H1 (cell line): ENCODE measurements at regions not wholly inside any gene's neighbourhood (a gene's known extent, or its start where the extent isn't known, plus 50 kb on each side); places are given as distances from the start of the nearest gene placed in this dataset.

Source experiments
- CTCF ChIA-PET: fragments of 300-600 bp; sonication (Branson Sonifier 250); formaldehyde crosslinking; loops from one replicate; lab custom pipeline; 2021; ENCODE audit not compliant: partially characterized antibody; lab: Charles Lee
- POLR2A ChIA-PET: fragments of 300-600 bp; sonication (Branson Sonifier 250); formaldehyde crosslinking; loops from one replicate; lab custom pipeline; 2021; ENCODE audit warnings: inconsistent platforms; ENCODE audit not compliant: partially characterized antibody; lab: Charles Lee
- DNase-seq, 2 experiments: peaks; one replicate each; pipeline versions ENCODE4 v3.0.0 to v3.0.0-alpha.2; 2010 to 2022; ENCODE audit warnings: low spot score in 2 of 2, low read depth in 1 of 2, mixed read lengths in 1 of 2
- FAIRE-seq: peaks from 2 replicates; lab custom pipeline; 2011; peaks lifted over from hg19 to GRCh38; lab: Jason Lieb, UNC
- H2AFZ ChIP-seq: 2 replicates; pipeline ENCODE4 v1.8.1; 2012; ENCODE audit warnings: low read length, inconsistent platforms
- H2AK5ac ChIP-seq: 2 replicates; pipeline ENCODE4 v1.6.1; 2013; ENCODE audit warnings: low read depth, low read length
- H2BK120ac ChIP-seq: replicated peaks from 2 replicates; pipeline ENCODE3; 2013; ENCODE audit warnings: low read depth, low read length, inconsistent platforms
- H2BK12ac ChIP-seq: 2 replicates; pipeline ENCODE4 v1.6.1; 2013; ENCODE audit warnings: low read depth, low read length
- H2BK15ac ChIP-seq: 2 replicates; pipeline ENCODE4 v1.6.1; 2013; ENCODE audit warnings: low read length
- H2BK20ac ChIP-seq: 2 replicates; pipeline ENCODE4 v1.6.1; 2013; ENCODE audit warnings: low read length
- H2BK5ac ChIP-seq: 2 replicates; pipeline ENCODE4 v1.6.1; 2013; ENCODE audit warnings: low read depth, low read length
- H3K14ac ChIP-seq: 2 replicates; pipeline ENCODE4 v1.6.1; 2013; ENCODE audit warnings: inconsistent platforms; ENCODE audit not compliant: insufficient read length
- H3K18ac ChIP-seq: 2 replicates; pipeline ENCODE4 v1.6.1; 2013; ENCODE audit warnings: low read length; ENCODE audit errors: extremely low read depth
- H3K23ac ChIP-seq: 2 replicates; pipeline ENCODE4 v1.6.1; 2013; ENCODE audit warnings: inconsistent platforms; ENCODE audit not compliant: insufficient read length
- H3K23me2 ChIP-seq: 2 replicates; pipeline ENCODE4 v1.6.1; 2013; ENCODE audit warnings: low read depth, low read length
- H3K27ac ChIP-seq: 2 replicates; pipeline ENCODE4 v1.6.1; 2011; ENCODE audit warnings: low read depth, low read length, inconsistent platforms
- H3K27me3 ChIP-seq, 4 experiments: replicated peaks in 1 of 4; 1 replicate in 1 of 4; 2 replicates in 3 of 4; pipeline versions ENCODE4 v1.6.1 to v1.8.1; 2011 to 2013; ENCODE audit warnings: low read length in 3 of 4, mild to moderate bottlenecking in 3 of 4, inconsistent platforms in 2 of 4, mixed read lengths in 2 of 4, moderate library complexity in 1 of 4; ENCODE audit not compliant: control insufficient read depth in 3 of 4, insufficient read depth in 3 of 4; ENCODE audit errors: extremely low read depth in 1 of 4
- H3K36me3 ChIP-seq, 4 experiments: 2 replicates each; pipeline versions ENCODE4 v1.6.1 to v1.8.1; 2011 to 2013; ENCODE audit warnings: mild to moderate bottlenecking in 4 of 4, low read length in 3 of 4, moderate library complexity in 2 of 4, control low read depth in 1 of 4, inconsistent platforms in 1 of 4; ENCODE audit not compliant: insufficient read depth in 4 of 4, control insufficient read depth in 2 of 4
- H3K4ac ChIP-seq: replicated peaks from 2 replicates; pipeline ENCODE3; 2013; ENCODE audit warnings: low read length, low read depth, mixed read lengths, inconsistent platforms; ENCODE audit not compliant: insufficient read length
- H3K4me1 ChIP-seq, 4 experiments: replicated peaks in 1 of 4; 1 replicate in 1 of 4; 2 replicates in 3 of 4; pipeline versions ENCODE4 v1.6.1 to v1.8.1; 2011 to 2013; ENCODE audit warnings: low read length in 3 of 4, inconsistent platforms in 2 of 4, mixed read lengths in 1 of 4; ENCODE audit not compliant: insufficient read depth in 4 of 4, control insufficient read depth in 3 of 4
- H3K4me2 ChIP-seq, 2 experiments: 2 replicates each; pipeline versions ENCODE4 v1.6.1 to v1.8.1; 2011 to 2013; ENCODE audit warnings: low read depth in 2 of 2, low read length in 2 of 2, control low read depth in 1 of 2, inconsistent platforms in 1 of 2, mild to moderate bottlenecking in 1 of 2; ENCODE audit not compliant: insufficient read depth in 1 of 2
- H3K4me3 ChIP-seq, 4 experiments: fragments of 200-600, 300-600 bp in 1 of 4; sonication (generic), shearing (Covaris generic), sonication (Bioruptor Twin) in 1 of 4; 2 replicates each; pipeline versions ENCODE4 v1.5.1 to v1.8.1; 2011 to 2016; ENCODE audit warnings: low read length in 4 of 4, low read depth in 3 of 4, control low read depth in 2 of 4, inconsistent platforms in 2 of 4, mild to moderate bottlenecking in 2 of 4, mixed read lengths in 1 of 4, moderate library complexity in 1 of 4; ENCODE audit not compliant: insufficient read depth in 2 of 4; ENCODE audit errors: extremely low read depth in 1 of 4
- H3K56ac ChIP-seq: replicated peaks from 2 replicates; pipeline ENCODE3; 2013; ENCODE audit warnings: low read depth, mild to moderate bottlenecking, mixed read lengths, low read length, inconsistent platforms; ENCODE audit not compliant: insufficient read length
- H3K79me1 ChIP-seq: 2 replicates; pipeline ENCODE4 v1.6.1; 2013; ENCODE audit warnings: low read depth, low read length, control low read depth
- H3K79me2 ChIP-seq, 2 experiments: 2 replicates each; pipeline versions ENCODE4 v1.6.1 to v1.8.1; 2012 to 2013; ENCODE audit warnings: low read length in 2 of 2, mild to moderate bottlenecking in 2 of 2, inconsistent platforms in 1 of 2; ENCODE audit not compliant: insufficient read depth in 2 of 2, control insufficient read depth in 1 of 2
- H3K9ac ChIP-seq, 4 experiments: replicated peaks in 1 of 4; 1 replicate in 1 of 4; 2 replicates in 3 of 4; pipeline versions ENCODE4 v1.6.1 to v1.8.1; 2011 to 2013; ENCODE audit warnings: low read depth in 3 of 4, low read length in 3 of 4, control low read depth in 2 of 4, mild to moderate bottlenecking in 2 of 4, moderate library complexity in 2 of 4, inconsistent platforms in 1 of 4; ENCODE audit errors: extremely low read depth in 1 of 4
- H3K9me3 ChIP-seq, 2 experiments: 2 replicates each; pipeline versions ENCODE4 v1.6.1 to v1.8.1; 2012 to 2013; ENCODE audit warnings: mild to moderate bottlenecking in 2 of 2, moderate library complexity in 2 of 2, control low read depth in 1 of 2, inconsistent platforms in 1 of 2, low read depth in 1 of 2, low read length in 1 of 2, mixed read lengths in 1 of 2; ENCODE audit not compliant: insufficient read depth in 2 of 2
- H4K20me1 ChIP-seq, 2 experiments: replicated peaks in 1 of 2; 2 replicates each; pipeline versions ENCODE3 to v1.8.1; 2011 to 2013; ENCODE audit warnings: inconsistent platforms in 2 of 2, low read length in 2 of 2, mild to moderate bottlenecking in 1 of 2; ENCODE audit not compliant: insufficient read depth in 2 of 2, control insufficient read depth in 1 of 2
- H4K5ac ChIP-seq: 2 replicates; pipeline ENCODE4 v1.6.1; 2013; ENCODE audit warnings: low read length, low read depth, mixed read lengths, inconsistent platforms; ENCODE audit not compliant: insufficient read length
- H4K8ac ChIP-seq: 2 replicates; pipeline ENCODE4 v1.8.0; 2013; ENCODE audit warnings: mild to moderate bottlenecking, moderate library complexity, low read length, inconsistent platforms; ENCODE audit not compliant: insufficient read depth; ENCODE audit errors: extremely low read depth
- H4K91ac ChIP-seq: replicated peaks from 2 replicates; pipeline ENCODE3; 2013; ENCODE audit warnings: low read length, mixed read lengths, inconsistent platforms; ENCODE audit not compliant: insufficient read length
- CEBPB ChIP-seq: IDR thresholded peaks from 2 replicates; pipeline ENCODE4 v1.6.1; 2012; ENCODE audit warnings: low read depth, low read length
- MAFK ChIP-seq: IDR thresholded peaks from 2 replicates; pipeline ENCODE4 v1.6.1; 2012; ENCODE audit warnings: low read depth, mild to moderate bottlenecking, improper control_type of control experiment, low read length
- POU5F1 ChIP-seq: IDR thresholded peaks from 2 replicates; pipeline ENCODE4 v1.6.1; 2011; ENCODE audit warnings: low read depth, mild to moderate bottlenecking, low read length, moderate library complexity
- RBBP5 ChIP-seq: IDR thresholded peaks from 2 replicates; pipeline ENCODE4 v1.7.1; 2012; ENCODE audit warnings: low read depth, mild to moderate bottlenecking, inconsistent platforms, low read length, moderate library complexity, borderline replicate concordance
- SAP30 ChIP-seq: fragments of 300-600 bp; sonication (generic); IDR thresholded peaks from 2 replicates; pipeline ENCODE4 v1.7.1; 2012; ENCODE audit warnings: low read length, moderate library complexity, mild to moderate bottlenecking, inconsistent platforms; ENCODE audit not compliant: insufficient read depth, insufficient replicate concordance
- SP2 ChIP-seq: IDR thresholded peaks from 2 replicates; pipeline ENCODE4 v1.6.1; 2012; ENCODE audit warnings: mild to moderate bottlenecking, low read length, inconsistent platforms
- TEAD4 ChIP-seq: IDR thresholded peaks from 2 replicates; pipeline ENCODE4 v1.6.1; 2012; ENCODE audit warnings: low read depth, low read length, inconsistent platforms, mixed read lengths
- WGBS, 2 experiments: shearing (Covaris generic) in 1 of 2; methylation state at CpG; one replicate each; pipeline versions ENCODE4 v1.1.6 to v1.1.7; 2013 to 2015; ENCODE audit warnings: low lambda C conversion rate in 2 of 2, mixed read lengths in 2 of 2, inconsistent platforms in 1 of 2, low coverage in 1 of 2, missing lambda C conversion rate in 1 of 2; ENCODE audit not compliant: insufficient replicate concordance in 2 of 2, insufficient coverage in 1 of 2, insufficient read length in 1 of 2; ENCODE audit errors: extremely low coverage in 1 of 2, missing lambda C conversion rate in 1 of 2; 5-methylcytosine and 5-hydroxymethylcytosine counted together
- TF ChIP-seq, protein P1 (sequence below), 3 experiments: IDR thresholded peaks; 1 replicate in 2 of 3; 2 replicates in 1 of 3; pipeline versions ENCODE4 v1.5.1 to v1.6.1; 2011; ENCODE audit warnings: low read length in 3 of 3, mild to moderate bottlenecking in 3 of 3, inconsistent platforms in 2 of 3, low read depth in 1 of 3, moderate library complexity in 1 of 3; ENCODE audit not compliant: insufficient read depth in 1 of 3; ENCODE audit errors: control extremely low read depth in 1 of 3

DNA sequence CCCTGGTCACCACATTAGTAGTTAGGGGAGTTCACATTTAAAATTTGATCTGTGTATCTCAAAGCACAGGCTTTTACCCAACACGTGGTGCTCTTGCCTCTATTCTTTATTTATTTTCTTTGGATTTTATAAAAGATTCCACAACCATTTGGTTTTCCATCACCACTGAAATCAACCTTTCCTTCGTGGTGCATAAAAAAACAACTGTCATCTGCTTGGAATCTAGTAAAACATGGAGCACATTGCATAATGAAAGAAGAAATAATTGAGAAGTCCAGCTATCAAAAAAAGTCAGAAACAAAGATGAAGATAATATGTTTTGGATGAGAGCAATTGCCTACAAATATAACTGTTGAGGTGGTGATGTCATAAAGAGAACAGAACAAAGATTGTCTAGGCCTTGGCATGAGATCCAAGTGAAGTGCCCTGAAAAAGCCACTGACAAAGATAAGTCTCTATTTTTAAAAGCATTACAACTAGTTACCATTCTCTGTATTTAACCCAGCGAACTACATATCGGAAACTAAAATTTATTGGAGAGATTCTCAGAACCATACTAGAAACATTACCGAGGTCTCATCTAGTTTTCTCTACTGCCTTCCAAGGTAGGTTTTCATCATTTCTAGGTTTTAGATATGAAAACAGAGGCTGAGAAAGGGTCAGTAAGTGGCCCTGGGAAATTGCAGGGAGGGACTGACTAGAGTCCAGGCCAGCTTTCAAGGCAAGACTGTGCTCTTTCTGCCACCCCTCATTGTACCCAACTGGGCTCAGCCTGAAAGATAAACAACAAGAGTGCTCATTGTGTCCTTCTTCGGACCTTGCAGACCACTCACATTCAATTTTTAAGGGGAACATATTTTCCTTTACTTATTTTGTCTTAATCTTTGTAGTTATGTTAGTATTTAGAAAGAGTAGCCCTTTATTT, 127.3 kb downstream of the MAD2L1 start:
- POLR2A ChIA-PET: interaction anchor here (0.8 kb wide), 1 partner anchor 63 kb away, joined by 3 read pairs; no protein-coding TSS in a partner anchor
- H2BK12ac ChIP-seq: no peak overlapping the region
- H2AFZ ChIP-seq: no peak overlapping the region; the same call in 1 of the 2 replicates
- no peak overlapping the region for H2BK120ac ChIP-seq
- no peak overlapping the region for H2BK15ac ChIP-seq
- no peak overlapping the region for H4K5ac ChIP-seq
- no peak overlapping the region for H3K27ac ChIP-seq
- H4K20me1 ChIP-seq: no peaks in the 10 kb centered on the region
- H2BK5ac ChIP-seq: no peak overlapping the region
- 91% methylated on average over 6 of the region's 6 CpGs; no CpG with 5 or more reads in 1 of the 2 experiments for WGBS, 2 experiments
- no peak overlapping the region for H3K4me3 ChIP-seq
- H3K9ac ChIP-seq: no peak overlapping the region
- FAIRE-seq: no peak
- no peak overlapping the region for H2BK20ac ChIP-seq
- H3K23ac ChIP-seq: no peak overlapping the region
- no peak overlapping the region for H4K8ac ChIP-seq
- H3K23me2 ChIP-seq: no peaks in the 10 kb centered on the region
- no peaks in the 10 kb centered on the region for H3K36me3 ChIP-seq
- no peak overlapping the region for H3K56ac ChIP-seq
- H3K14ac ChIP-seq: no peak overlapping the region
- no peaks in the 10 kb centered on the region for H3K27me3 ChIP-seq
- CTCF ChIA-PET: no interaction called here
- H3K4ac ChIP-seq: no peak overlapping the region
- no peaks in the 10 kb centered on the region for H3K9me3 ChIP-seq
- H3K79me1 ChIP-seq: no peaks in the 10 kb centered on the region
- no peak overlapping the region for H3K18ac ChIP-seq
- H4K91ac ChIP-seq: no peak overlapping the region
- no peak overlapping the region for H2AK5ac ChIP-seq
- no peak for DNase-seq
- no peaks in the 10 kb centered on the region for H3K79me2 ChIP-seq
- no peak overlapping the region for H3K4me2 ChIP-seq
- H3K4me1 ChIP-seq: no peaks in the 10 kb centered on the region
- TF ChIP-seq MAFK (no peak), CEBPB (no peak), TEAD4 (no peak), POU5F1 (no peak), SP2 (no peak), SAP30 (no peak), RBBP5 (no peak)
- TF ChIP-seq, protein P1, sequence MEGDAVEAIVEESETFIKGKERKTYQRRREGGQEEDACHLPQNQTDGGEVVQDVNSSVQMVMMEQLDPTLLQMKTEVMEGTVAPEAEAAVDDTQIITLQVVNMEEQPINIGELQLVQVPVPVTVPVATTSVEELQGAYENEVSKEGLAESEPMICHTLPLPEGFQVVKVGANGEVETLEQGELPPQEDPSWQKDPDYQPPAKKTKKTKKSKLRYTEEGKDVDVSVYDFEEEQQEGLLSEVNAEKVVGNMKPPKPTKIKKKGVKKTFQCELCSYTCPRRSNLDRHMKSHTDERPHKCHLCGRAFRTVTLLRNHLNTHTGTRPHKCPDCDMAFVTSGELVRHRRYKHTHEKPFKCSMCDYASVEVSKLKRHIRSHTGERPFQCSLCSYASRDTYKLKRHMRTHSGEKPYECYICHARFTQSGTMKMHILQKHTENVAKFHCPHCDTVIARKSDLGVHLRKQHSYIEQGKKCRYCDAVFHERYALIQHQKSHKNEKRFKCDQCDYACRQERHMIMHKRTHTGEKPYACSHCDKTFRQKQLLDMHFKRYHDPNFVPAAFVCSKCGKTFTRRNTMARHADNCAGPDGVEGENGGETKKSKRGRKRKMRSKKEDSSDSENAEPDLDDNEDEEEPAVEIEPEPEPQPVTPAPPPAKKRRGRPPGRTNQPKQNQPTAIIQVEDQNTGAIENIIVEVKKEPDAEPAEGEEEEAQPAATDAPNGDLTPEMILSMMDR (IDR thresholded peaks at IDR 0.05; ENCODE audit: control extremely low read depth in 1 of 3, insufficient read depth in 1 of 3, low read depth in 1 of 3, low read length in 3 of 3): no peak
